PC-9 (cell line): ENCODE measurements at regions not wholly inside any gene's neighbourhood (a gene's known extent, or its start where the extent isn't known, plus 50 kb on each side); places are given as distances from the start of the nearest gene placed in this dataset.

Experiments
- CTCF ChIP-seq: fragments of 200-600 bp; sonication (generic); conservative IDR thresholded peaks from 2 replicates; pipeline ENCODE4 v1.6.1; 2017; ENCODE audit warnings: mixed run types, antibody characterized with exemption, mild to moderate bottlenecking, moderate library complexity
- EZH2 ChIP-seq: fragments of 200-600 bp; sonication (generic); IDR thresholded peaks from 2 replicates; pipeline ENCODE4 v1.8.0; 2017; ENCODE audit warnings: antibody characterized with exemption, low read depth

- TF ChIP-seq CTCF (no peak), EZH2 (no peak)
These were observed 674.5 kb upstream of the CXADR start for GRCh38 chr21:16838331-16838730.
